ENCODE measurements at regions not wholly inside any gene's neighbourhood (a gene's known extent, or its start where the extent isn't known, plus 50 kb on each side); places are given as distances from the start of the nearest gene placed in this dataset.

- DNase-seq (ENCODE audit: low read depth in 2 of 2): no peak
Measured at GRCh38 chr4:128359422-128359821, 71.8 kb upstream of the PGRMC2 start.

GRCh38 chr4:128358913-128359279 is 71.3 kb upstream of the PGRMC2 start:
- no peak for DNase-seq (ENCODE audit: low read depth in 2 of 2)

DNA sequence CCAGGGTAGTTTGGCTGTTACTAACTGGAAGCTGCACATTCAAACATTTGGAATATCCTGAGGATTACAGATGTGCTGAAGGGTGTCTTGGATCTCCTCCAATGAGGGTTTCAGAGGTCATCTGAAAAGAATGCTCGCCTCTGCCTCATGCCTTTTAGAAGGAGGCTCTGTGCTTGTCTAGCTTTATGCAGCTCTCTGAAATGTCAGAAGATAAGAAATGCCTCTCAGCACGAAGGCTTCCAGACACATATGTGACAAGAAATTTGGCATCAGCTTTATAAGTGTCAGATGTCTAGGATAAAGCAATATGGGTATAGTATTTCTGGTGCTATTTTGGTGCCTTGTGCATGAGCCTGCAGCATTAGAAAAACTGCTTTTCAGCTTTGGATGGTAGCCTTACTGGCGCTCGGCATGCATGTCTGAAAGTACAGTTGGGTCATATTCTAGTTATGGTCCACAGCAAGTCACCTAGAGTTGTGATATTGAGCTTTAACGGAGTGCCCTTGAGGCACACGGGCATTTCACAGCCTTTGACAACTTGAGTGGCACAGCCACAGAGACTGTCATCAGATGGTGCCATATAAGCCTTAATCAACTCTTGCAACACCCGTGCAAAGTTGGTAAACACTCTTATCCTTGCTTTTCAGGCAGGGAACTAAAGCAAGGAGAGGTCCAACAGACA is 70.8 kb upstream of the PGRMC2 start:
- DNase-seq (ENCODE audit: low read depth in 2 of 2): peak in 1 of 2 donors; percentile 21

GRCh38 chr4:128357286-128357685 is 69.7 kb upstream of the PGRMC2 start:
- peak; percentile 52 to 83 for DNase-seq (ENCODE audit: low read depth in 2 of 2)

- DNase-seq (ENCODE audit: low read depth in 2 of 2): peak in 1 of 2 donors; percentile 49
Measured at GRCh38 chr4:128355305-128355704, 67.7 kb upstream of the PGRMC2 start.

DNA sequence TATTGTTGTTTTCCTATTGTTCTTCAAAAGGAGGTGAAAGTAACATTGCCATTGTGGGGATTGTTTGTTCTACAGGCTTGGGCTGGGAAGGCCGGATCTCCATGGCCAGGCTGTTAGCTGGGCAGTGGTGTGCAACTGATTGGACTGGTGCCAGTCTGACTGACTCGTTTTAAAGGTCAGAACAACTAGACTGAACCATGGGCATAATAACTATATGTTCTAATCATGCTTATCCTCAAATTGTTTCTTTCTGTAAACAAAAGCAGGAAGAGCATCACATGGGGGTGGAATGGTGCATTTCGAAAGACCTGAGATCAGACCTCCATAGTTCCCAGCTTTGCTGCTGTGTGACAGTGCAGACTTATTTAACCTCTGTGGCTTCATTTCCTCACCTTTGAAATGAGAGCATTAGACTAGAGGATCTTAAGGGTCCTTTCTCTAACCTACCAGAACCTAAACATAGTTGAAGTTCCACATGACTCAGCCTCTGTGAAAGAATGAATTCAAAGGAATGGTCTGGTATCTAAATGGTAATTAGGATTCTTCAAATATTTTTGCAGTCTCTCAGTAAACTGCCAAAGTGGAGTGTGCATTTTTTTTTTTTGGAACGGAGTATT is 66.7 kb upstream of the PGRMC2 start:
- DNase-seq (ENCODE audit: low read depth in 2 of 2): peak; percentile 92 to 97

DNA sequence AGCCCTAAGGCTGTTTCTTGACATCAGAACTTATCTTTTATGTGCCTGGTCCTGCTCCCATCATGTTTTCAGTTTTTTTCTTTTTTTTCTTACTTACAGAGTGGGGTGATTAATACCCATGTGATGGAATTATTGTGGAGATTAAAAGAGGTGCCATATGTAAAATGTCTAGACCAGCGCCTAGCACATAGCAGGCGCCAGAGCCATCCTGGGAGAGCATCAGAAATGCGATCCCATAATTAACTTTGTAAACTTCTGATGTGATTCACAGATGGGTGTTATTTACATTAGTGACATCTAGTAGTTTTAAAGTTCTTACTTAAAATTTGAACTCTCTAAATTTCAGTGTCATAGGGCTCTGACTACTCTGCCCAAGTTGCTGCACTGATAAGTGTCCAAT is 66.2 kb upstream of the PGRMC2 start:
- DNase-seq (ENCODE audit: low read depth in 2 of 2): no peak

DNA sequence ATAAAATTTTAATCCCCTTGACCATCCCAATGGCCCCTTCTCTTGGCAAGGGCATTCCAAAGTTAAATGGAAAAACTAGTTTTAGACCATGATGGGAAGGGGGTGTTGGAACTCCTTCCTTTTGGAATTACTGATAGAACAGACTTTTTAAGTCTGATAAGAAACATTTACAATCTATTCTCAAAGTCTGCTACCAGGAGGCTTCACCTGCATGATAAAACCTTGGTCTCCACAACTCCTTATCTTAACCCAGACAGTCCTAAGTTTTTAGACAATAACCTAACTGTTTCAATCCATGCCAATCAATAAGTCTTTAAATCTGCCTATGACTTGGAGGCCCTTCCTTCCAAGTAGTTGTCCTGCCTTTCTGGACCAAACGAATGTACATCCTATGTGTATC is 63.9 kb upstream of the PGRMC2 start:
- no peak for DNase-seq (ENCODE audit: low read depth in 2 of 2)

DNA sequence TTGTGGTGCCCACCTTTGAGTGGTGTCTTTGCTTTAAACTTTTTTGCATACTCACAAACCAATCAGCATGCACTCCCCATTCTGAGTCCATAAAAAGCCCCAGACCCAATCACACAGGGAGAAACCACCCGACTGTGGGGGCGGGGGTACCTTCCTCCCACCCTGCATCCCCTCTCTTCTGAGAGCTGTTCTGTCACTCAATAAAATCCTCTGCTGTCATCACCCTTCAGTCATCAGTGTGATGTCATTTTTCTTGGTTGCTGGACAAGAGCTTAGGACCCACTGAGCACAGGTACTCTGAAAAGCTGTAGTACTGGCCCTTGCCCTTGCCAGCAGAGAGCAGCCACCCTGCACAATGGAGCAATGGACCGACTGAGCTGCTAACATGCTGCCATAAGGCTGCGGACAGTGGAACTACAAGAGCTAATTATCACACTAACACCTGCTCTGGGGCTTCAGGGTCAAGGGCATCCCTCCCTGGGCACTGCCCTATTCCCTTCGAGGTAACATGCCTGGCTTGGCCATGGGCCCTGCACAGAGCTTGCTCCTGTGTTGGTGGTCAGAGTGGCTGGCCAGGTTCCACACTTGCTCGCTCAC is 62.9 kb upstream of the PGRMC2 start:
- DNase-seq (ENCODE audit: low read depth in 2 of 2): no peak

DNA sequence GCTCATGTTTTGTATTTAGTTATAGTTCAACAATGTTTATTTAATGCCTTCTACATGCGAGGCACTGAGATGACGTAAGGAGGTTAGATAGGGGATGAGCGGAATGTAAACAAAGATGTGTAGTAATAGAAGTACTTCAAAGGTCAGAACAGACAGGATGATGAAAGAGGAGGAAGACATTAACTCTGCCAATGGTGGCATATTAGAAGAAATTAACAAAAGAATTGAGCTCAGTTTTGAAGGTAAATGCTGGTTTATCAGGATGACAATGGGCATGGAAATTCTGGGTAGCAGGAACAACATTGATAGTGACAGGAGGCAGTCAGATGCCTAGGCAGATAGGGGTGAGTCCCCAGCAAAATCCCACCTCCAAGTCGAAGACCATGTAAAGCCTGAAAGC is 62.3 kb upstream of the PGRMC2 start:
- DNase-seq (ENCODE audit: low read depth in 2 of 2): peak; percentile 21 to 61

- peak in 1 of 2 donors; percentile 21 for DNase-seq (ENCODE audit: low read depth in 2 of 2)
Measured at GRCh38 chr4:128347930-128348660, 60.5 kb upstream of the PGRMC2 start.

DNA sequence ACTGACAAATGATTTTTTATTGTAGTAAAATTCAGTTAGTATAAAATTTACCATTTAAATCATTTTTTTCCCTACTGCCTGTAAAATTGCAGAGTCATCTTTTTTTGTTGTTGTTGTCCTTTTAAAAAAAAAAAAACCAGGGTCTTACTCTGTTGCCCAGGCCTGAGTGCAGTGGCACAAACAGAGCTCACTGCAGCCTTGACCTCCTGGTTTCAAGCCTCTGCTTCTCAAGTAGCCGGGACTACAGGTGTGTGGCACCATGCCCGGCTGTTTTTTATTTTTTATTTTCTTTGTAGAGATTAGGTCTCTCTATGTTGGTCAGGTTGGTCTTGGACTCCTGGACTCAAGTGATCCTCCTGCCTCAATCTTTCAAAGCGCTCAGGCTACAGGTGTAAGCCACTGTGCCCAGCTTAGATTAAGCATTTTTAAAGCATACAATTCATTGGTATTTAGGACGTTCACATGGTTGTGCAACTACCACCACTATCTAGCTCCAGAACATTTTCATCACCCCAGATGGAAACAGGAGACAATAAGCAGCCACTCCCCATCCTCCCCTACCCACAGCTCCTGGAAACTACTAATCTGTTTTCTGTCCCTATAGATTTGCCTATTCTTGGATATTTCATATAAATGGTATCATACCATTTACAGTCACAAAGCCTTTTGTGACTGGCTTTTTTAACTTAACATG is 59.7 kb upstream of the PGRMC2 start:
- DNase-seq (ENCODE audit: low read depth in 2 of 2): peak in 1 of 2 donors; percentile 40

DNA sequence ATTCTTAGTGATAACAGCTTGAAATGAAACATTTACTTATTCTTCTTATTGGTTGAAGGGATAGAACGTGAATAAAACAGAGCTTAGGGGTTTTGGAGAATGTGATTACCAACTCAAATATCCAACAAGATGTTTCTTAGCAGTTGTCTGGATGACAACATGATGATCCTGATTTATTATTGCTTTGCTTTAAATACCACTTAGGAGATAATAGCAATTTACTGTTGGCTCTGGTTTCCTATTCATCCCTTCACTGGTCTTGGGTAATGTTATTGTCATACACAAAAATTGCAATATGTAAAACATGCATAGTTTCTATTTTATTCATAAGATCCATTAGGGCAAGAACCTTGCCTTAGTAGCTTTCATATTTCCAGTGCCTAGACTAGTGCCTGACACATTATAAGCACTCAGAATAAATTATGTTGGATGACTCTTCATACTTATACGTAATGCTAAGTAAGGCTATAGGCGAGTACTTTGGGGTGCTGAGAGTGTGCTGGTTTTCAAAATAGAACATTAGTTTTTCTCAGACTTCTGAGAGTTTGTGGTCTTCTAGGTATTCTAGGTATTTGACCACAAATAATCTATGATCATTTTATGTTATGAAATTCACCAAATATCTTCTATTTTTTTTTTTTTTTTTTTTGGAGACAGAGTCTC is 58.6 kb upstream of the PGRMC2 start:
- no peak for DNase-seq (ENCODE audit: low read depth in 2 of 2)

GRCh38 chr4:128345650-128346049 is 58.0 kb upstream of the PGRMC2 start:
- no peak for DNase-seq (ENCODE audit: low read depth in 2 of 2)

DNA sequence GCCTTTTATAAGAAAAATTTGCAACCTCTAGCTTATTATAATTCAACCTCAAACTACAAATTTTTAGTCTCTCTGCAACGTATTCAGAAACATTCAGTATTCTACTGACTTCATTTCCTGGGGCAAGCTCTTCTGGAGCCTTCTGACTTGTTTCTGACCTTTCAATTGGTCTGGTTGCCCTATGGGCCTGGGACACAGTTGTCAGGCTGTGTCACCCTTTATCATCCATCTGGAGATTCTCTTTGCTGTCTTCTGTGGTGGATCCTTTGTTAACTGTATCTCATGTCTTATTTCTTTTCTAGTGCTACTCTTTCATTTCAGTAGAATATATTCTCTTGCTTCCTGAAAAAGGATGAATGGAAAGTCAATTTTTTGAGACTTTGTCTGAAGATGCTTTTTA is 55.1 kb upstream of the PGRMC2 start:
- no peak for DNase-seq (ENCODE audit: low read depth in 2 of 2)

DNA sequence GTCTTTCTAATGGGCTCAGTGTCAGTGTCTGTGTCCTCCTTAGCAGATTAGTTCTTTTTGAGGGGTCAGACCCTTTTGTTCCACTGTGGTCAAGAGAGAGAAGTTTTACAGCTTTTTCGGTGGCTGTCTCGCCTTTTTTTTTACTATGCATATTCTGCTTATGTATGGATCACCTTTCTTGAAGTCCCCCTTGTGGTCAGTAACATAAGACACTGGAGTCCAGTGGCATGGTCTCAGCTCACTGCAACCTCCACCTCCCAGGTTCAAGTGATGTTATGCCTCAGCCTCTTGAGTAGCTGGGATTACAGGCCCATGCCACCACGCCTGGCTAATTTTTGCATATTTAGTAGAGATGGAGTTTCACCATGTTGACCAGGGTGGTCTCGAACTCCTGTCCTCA is 54.0 kb upstream of the PGRMC2 start:
- no peak for DNase-seq (ENCODE audit: low read depth in 2 of 2)

DNA sequence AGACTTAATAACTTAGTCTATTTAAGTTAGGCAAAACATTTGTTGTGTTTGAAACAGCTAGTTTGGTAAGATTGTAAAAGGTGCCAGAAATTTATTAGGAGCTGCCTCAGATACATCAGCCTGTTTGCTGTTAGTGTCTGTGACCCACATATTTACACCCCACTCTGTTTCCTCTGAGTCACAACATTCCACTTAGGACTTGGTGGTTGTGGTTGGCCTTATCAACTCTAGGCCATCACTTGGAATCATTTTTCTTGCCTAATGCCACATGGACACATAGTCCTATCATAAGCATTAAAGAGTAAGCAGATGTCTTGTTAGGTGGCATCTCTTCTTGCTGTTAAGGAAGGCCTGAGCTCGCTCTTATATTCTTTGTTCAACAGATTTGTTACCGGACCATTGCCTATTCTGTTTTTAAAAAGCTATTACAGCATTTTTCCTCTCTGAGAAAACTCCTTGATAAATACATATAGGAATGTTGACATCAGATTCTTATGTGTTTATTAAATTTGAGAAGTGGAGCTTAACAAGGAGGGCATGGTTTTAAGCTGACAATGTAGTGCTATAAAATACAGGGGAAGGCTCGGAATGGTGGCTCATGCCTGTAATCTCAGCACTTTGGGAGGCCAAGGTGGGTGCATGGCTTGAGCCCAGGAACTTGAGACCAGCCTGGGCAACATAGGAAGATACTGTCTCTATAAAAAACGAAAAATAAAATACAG is 51.2 kb upstream of the PGRMC2 start:
- peak in 1 of 2 donors; percentile 77 for DNase-seq (ENCODE audit: low read depth in 2 of 2)

- DNase-seq (ENCODE audit: low read depth in 2 of 2): peak in 1 of 2 donors; percentile 42
Measured at GRCh38 chr4:128337863-128338262, 50.2 kb upstream of the PGRMC2 start.

Data from dermis microvascular lymphatic vessel endothelial cell (primary cell).